ENCODE measurements at regions not wholly inside any gene's neighbourhood (a gene's known extent, or its start where the extent isn't known, plus 50 kb on each side); places are given as distances from the start of the nearest gene placed in this dataset.

DNA sequence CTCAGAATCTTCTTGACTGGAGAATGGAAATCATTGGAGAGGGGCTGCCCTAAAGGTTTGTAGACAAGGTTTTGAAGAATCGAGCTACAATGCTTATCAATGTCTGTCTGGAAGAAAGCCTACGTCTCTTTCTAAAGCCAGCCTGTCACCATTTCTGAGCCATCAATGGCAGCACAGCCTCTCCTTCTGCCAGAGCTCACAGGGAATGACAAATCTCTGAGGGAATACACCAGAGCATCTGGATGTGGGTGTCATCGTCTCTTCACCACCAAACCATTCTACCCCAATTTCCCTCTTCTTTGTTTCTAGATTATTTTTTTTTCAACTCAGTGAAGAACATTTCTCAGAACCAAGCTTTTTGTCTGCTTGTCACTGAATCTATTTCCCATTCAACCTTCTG lies 349.7 kb downstream of the EMP1 start:
- no peaks in the 10 kb centered on the region for H4K20me1 ChIP-seq (ENCODE audit: insufficient read depth)
- TF ChIP-seq, protein P1, sequence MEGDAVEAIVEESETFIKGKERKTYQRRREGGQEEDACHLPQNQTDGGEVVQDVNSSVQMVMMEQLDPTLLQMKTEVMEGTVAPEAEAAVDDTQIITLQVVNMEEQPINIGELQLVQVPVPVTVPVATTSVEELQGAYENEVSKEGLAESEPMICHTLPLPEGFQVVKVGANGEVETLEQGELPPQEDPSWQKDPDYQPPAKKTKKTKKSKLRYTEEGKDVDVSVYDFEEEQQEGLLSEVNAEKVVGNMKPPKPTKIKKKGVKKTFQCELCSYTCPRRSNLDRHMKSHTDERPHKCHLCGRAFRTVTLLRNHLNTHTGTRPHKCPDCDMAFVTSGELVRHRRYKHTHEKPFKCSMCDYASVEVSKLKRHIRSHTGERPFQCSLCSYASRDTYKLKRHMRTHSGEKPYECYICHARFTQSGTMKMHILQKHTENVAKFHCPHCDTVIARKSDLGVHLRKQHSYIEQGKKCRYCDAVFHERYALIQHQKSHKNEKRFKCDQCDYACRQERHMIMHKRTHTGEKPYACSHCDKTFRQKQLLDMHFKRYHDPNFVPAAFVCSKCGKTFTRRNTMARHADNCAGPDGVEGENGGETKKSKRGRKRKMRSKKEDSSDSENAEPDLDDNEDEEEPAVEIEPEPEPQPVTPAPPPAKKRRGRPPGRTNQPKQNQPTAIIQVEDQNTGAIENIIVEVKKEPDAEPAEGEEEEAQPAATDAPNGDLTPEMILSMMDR (conservative IDR thresholded peaks at IDR 0.05; ENCODE audit: low read depth, low read length), result no peak
- H3K4me3 ChIP-seq (IDR thresholded peaks at IDR 0.05; ENCODE audit: insufficient read depth, low read depth, low read length), result no peak overlapping the region
- H3K9ac ChIP-seq, result no peak overlapping the region
- no peaks in the 10 kb centered on the region for H3K36me3 ChIP-seq (ENCODE audit: insufficient read depth)
- H3K27ac ChIP-seq, result no peak overlapping the region
- H3K27me3 ChIP-seq (ENCODE audit: insufficient read depth, low read depth), result no peaks in the 10 kb centered on the region
- no peak overlapping the region for H3K4me2 ChIP-seq
- H3K4me1 ChIP-seq (ENCODE audit: low read depth, poor library complexity, severe bottlenecking), result no peaks in the 10 kb centered on the region
- H2AFZ ChIP-seq (ENCODE audit: low read depth), result no peak overlapping the region
- no peaks in the 10 kb centered on the region for H3K79me2 ChIP-seq (ENCODE audit: insufficient read depth, low read depth)

DNA sequence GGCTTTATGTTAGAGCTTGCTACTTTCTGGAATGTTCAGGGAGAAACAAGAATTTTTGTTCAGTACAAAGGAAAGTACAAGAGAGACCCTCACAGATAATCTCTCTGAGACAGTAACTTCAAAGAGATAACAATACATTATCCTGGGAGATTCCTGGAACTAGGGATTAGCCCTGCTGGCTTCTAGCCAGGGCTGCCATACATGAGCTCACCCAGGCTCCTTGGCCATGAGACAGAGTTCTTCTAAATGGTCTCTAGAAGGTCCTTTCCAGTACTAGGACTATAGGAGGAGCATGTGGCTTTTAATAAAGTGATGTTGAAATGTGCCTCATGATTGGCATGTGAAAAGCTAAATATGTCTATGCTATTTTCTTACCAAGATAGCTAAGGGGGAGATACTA lies 342.5 kb downstream of the EMP1 start:
- TF ChIP-seq, protein P1 (conservative IDR thresholded peaks at IDR 0.05; ENCODE audit: low read depth, low read length), result no peak
- Histone ChIP-seq H3K27me3 (ENCODE audit: insufficient read depth, low read depth) (no peaks in the 10 kb centered on the region), H3K27ac (no peak overlapping the region)

DNA sequence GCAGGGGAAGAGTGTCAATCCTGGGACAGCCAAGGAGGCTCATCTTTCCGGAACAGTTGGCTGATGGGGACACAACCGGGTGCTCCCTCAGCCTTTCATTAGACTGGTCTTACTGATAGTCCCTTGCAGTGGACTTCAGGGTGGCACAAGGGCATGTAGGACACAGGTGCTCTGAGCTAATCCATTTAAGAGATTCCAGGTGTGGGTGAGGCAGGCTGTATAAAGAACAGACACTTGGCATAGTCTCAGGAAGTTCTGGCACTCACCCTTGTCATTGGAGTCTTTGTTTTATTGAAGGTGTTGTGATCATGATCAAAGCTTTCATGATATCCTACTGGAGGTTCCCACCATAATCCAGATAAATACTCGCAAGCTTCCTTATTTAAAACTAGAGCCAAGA lies 341.6 kb downstream of the EMP1 start:
- no peak overlapping the region for H3K4me2 ChIP-seq
- no peaks in the 10 kb centered on the region for H4K20me1 ChIP-seq (ENCODE audit: insufficient read depth)
- no peaks in the 10 kb centered on the region for H3K27me3 ChIP-seq (ENCODE audit: insufficient read depth, low read depth)
- no peaks in the 10 kb centered on the region for H3K36me3 ChIP-seq (ENCODE audit: insufficient read depth)
- no peak overlapping the region for H3K9ac ChIP-seq
- H3K4me1 ChIP-seq (ENCODE audit: low read depth, poor library complexity, severe bottlenecking), result no peaks in the 10 kb centered on the region
- no peaks in the 10 kb centered on the region for H3K79me2 ChIP-seq (ENCODE audit: insufficient read depth, low read depth)
- no peak overlapping the region for H3K4me3 ChIP-seq (IDR thresholded peaks at IDR 0.05; ENCODE audit: insufficient read depth, low read depth, low read length)
- TF ChIP-seq, protein P1 (conservative IDR thresholded peaks at IDR 0.05; ENCODE audit: low read depth, low read length), result no peak
- no peak overlapping the region for H2AFZ ChIP-seq (ENCODE audit: low read depth)
- no peak overlapping the region for H3K27ac ChIP-seq

More for the DNA sequence above, 342.5 kb downstream of the EMP1 start:
- Histone ChIP-seq H3K79me2 (ENCODE audit: insufficient read depth, low read depth) (no peaks in the 10 kb centered on the region), H3K4me1 (ENCODE audit: low read depth, poor library complexity, severe bottlenecking) (no peaks in the 10 kb centered on the region), H3K4me3 (IDR thresholded peaks at IDR 0.05; ENCODE audit: insufficient read depth, low read depth, low read length) (no peak overlapping the region), H3K36me3 (ENCODE audit: insufficient read depth) (no peaks in the 10 kb centered on the region), H4K20me1 (ENCODE audit: insufficient read depth) (no peaks in the 10 kb centered on the region), H3K9ac (no peak overlapping the region), H2AFZ (ENCODE audit: low read depth) (no peak overlapping the region), H3K4me2 (no peak overlapping the region)

DNA sequence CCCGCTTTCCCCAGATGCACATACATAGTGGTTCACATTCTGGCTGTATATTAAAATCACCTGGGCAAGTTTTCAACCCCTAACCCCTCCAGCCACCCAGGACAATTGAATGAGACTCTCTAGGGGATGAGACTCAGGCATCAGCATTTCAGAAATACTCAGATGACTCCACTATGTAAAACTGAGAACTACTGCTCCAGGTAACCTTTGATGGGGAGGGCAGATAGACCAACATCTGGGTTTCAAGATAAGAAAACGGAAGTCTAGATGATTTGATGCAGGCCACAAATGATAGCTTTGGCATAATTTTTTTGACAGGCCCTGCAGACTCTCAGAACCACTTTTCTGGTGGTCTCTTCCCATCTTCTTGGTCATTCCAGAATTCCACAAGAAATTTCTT lies 341.1 kb downstream of the EMP1 start:
- H3K27ac ChIP-seq, result no peak overlapping the region
- no peak overlapping the region for H3K4me2 ChIP-seq
- H3K36me3 ChIP-seq (ENCODE audit: insufficient read depth), result no peaks in the 10 kb centered on the region
- H3K79me2 ChIP-seq (ENCODE audit: insufficient read depth, low read depth), result no peaks in the 10 kb centered on the region
- H3K4me3 ChIP-seq (IDR thresholded peaks at IDR 0.05; ENCODE audit: insufficient read depth, low read depth, low read length), result no peak overlapping the region
- H3K9ac ChIP-seq, result no peak overlapping the region
- H4K20me1 ChIP-seq (ENCODE audit: insufficient read depth), result no peaks in the 10 kb centered on the region
- H2AFZ ChIP-seq (ENCODE audit: low read depth), result no peak overlapping the region
- H3K4me1 ChIP-seq (ENCODE audit: low read depth, poor library complexity, severe bottlenecking), result no peaks in the 10 kb centered on the region
- TF ChIP-seq, protein P1 (conservative IDR thresholded peaks at IDR 0.05; ENCODE audit: low read depth, low read length), result no peak
- no peaks in the 10 kb centered on the region for H3K27me3 ChIP-seq (ENCODE audit: insufficient read depth, low read depth)
